Esophagus muscularis mucosa (tissue), 4 donors: ENCODE measurements at regions not wholly inside any gene's neighbourhood (a gene's known extent, or its start where the extent isn't known, plus 50 kb on each side); places are given as distances from the start of the nearest gene placed in this dataset.
A peak's percentile ranks its signal among the peaks of the same experiment; 100 is the strongest.

Experiments
- DNase-seq: peaks from one replicate; pipeline ENCODE4 v3.0.0-alpha.2; 2017; ENCODE audit errors: extremely low spot score
- H3K27ac ChIP-seq, 4 donors: fragments of 200-600 bp; sonication (generic); replicated peaks in 1 of 4; 1 replicate in 3 of 4; 2 replicates in 1 of 4; pipeline ENCODE4 v1.5.1; 2016 to 2019; ENCODE audit warnings: mild to moderate bottlenecking in 1 of 4
- H3K27me3 ChIP-seq, 4 donors: fragments of 200-600 bp; sonication (generic); one replicate each; pipeline versions ENCODE4 v1.5.1 to v1.6.0; 2016 to 2019
- H3K36me3 ChIP-seq, 4 donors: fragments of 200-600 bp; sonication (generic); one replicate each; pipeline ENCODE4 v1.5.1; 2016 to 2019
- H3K4me1 ChIP-seq, 4 donors: fragments of 200-600 bp; sonication (generic); one replicate each; pipeline ENCODE4 v1.5.1; 2016 to 2019
- H3K4me3 ChIP-seq, 4 donors: fragments of 200-600 bp; sonication (generic); 1 replicate in 2 of 4; 2 replicates in 2 of 4; pipeline ENCODE4 v1.5.1; 2016 to 2019; ENCODE audit warnings: mild to moderate bottlenecking in 4 of 4, moderate library complexity in 1 of 4
- H3K9me3 ChIP-seq, 4 donors: fragments of 200-600 bp; sonication (generic); 1 replicate in 3 of 4; 2 replicates in 1 of 4; pipeline ENCODE4 v1.5.1; 2016 to 2019
- CTCF ChIP-seq, 3 experiments: fragments of 200-600 bp in 2 of 3; fragments of 450-650 bp in 1 of 3; sonication (generic) in 2 of 3; IDR thresholded peaks; one replicate each; pipeline ENCODE4 v1.5.1; 2017 to 2019; ENCODE audit warnings: antibody characterized with exemption in 3 of 3, mild to moderate bottlenecking in 2 of 3, moderate library complexity in 1 of 3
- EP300 ChIP-seq: sonication (generic); formaldehyde crosslinking; IDR thresholded peaks from one replicate; pipeline ENCODE4 v1.6.1; 2017; ENCODE audit warnings: antibody characterized with exemption
- POLR2A ChIP-seq: fragments of 450-650 bp; IDR thresholded peaks from one replicate; pipeline ENCODE4 v1.6.1; 2017; ENCODE audit warnings: antibody characterized with exemption, moderate library complexity, mild to moderate bottlenecking, low read depth
- POLR2AphosphoS5 ChIP-seq, 2 donors: sonication (generic); formaldehyde crosslinking; IDR thresholded peaks; one replicate each; pipeline ENCODE4 v1.6.1; 2017; ENCODE audit warnings: antibody characterized with exemption in 2 of 2
- WGBS: methylation state at CpG from one replicate; pipeline ENCODE4 v1.1.5; 2018; 5-methylcytosine and 5-hydroxymethylcytosine counted together
- intact Hi-C: fragments of 100-400 bp; cut with DNase I; formaldehyde crosslinking; loops from one replicate; pipeline ENCODE4 v1.15.1; 2023

DNA sequence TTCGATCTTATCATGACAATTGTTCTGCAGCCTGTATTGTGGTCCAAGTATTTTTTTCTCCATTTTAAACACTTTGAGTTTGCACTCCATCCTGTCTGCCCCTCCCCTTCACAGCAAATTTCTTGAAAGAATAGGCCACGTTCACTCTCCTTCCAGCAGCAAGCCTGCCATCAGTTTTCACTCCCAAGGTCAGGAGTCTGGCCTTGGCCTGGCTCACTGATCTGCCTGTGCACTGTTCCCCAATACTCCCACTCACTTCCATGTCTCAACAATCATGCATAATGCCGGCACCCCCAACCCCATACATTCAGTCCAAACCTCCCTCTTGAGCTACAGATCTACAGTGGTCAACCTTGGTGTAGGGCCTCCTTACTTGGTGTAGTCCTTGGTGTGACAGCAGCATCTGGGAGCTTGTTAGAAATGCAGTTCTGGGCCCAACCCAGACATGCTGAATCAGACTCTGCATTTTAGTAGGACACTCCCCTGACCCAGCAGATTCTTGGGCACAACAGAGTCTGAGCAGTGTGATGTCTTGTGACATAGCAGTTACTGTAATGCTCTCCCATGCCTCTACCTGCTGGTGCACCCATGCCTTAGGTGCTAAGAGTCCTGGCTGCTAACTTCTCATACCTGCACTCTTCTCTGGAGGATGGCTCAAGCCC is 58.3 kb upstream of the XCR1 start:
- Histone ChIP-seq H3K27ac (no peak overlapping the region), H3K27me3 (no peaks in the 10 kb centered on the region), H3K4me1 (peaks cover 0 to 9% (median 3%) of the 10 kb centered on the region in 4 donors), H3K36me3 (no peaks in the 10 kb centered on the region), H3K9me3 (no peaks in the 10 kb centered on the region), H3K4me3 (no peak overlapping the region)
- peak; percentile 90 for DNase-seq
- intact Hi-C loops = loop anchor here (10.0 kb wide), 1 partner anchor 289 kb away; the partner anchor contains the start of gene CCR5
- 63% methylated on average over 3 of the region's 3 CpGs for WGBS
- TF ChIP-seq CTCF (IDR thresholded peaks at IDR 0.05) (no peak), EP300 (no peak), POLR2AphosphoS5 (IDR thresholded peaks at IDR 0.05) (no peak)

- no peak for TF ChIP-seq POLR2AphosphoS5 (IDR thresholded peaks at IDR 0.05)
- TF ChIP-seq EP300 = no peak
- no peak for TF ChIP-seq CTCF (IDR thresholded peaks at IDR 0.05)
- peaks cover 0 to 2% (median 0%) of the 10 kb centered on the region in 4 donors for H3K4me1 ChIP-seq
- no peak for DNase-seq
- intact Hi-C loops = loop anchor here (10.0 kb wide), 1 partner anchor 291 kb away; the partner anchor contains the start of gene CCR5
- H3K27ac ChIP-seq = no peak overlapping the region
- H3K27me3 ChIP-seq = no peaks in the 10 kb centered on the region
- no peaks in the 10 kb centered on the region for H3K36me3 ChIP-seq
- 88% methylated on average over 1 of the region's 1 CpG for WGBS
- no peak overlapping the region for H3K4me3 ChIP-seq
- no peaks in the 10 kb centered on the region for H3K9me3 ChIP-seq
Observed at GRCh38 chr3:46083956-46084355, 56.7 kb upstream of the XCR1 start.

- H3K27me3 ChIP-seq = no peaks in the 10 kb centered on the region
- intact Hi-C loops = loop anchor here (10.0 kb wide), 1 partner anchor 292 kb away; the partner anchor contains the start of gene CCR5
- H3K36me3 ChIP-seq = no peaks in the 10 kb centered on the region
- WGBS = 94% methylated on average over 1 of the region's 1 CpG
- no peak overlapping the region for H3K4me3 ChIP-seq
- TF ChIP-seq POLR2A (no peak), POLR2AphosphoS5 (IDR thresholded peaks at IDR 0.05) (no peak), CTCF (IDR thresholded peaks at IDR 0.05) (no peak), EP300 (no peak)
- H3K27ac ChIP-seq = no peak overlapping the region
- DNase-seq = peak; percentile 70
- no peaks in the 10 kb centered on the region for H3K9me3 ChIP-seq
- peaks cover 0 to 4% (median 2%) of the 10 kb centered on the region in 4 donors for H3K4me1 ChIP-seq
Observed at GRCh38 chr3:46082849-46083248, 55.6 kb upstream of the XCR1 start.

GRCh38 chr3:46082021-46082420 is 54.7 kb upstream of the XCR1 start:
- no peak for DNase-seq
- 88% methylated on average over 2 of the region's 2 CpGs for WGBS
- Histone ChIP-seq H3K9me3 (no peaks in the 10 kb centered on the region), H3K36me3 (no peaks in the 10 kb centered on the region), H3K27me3 (no peaks in the 10 kb centered on the region), H3K27ac (no peak overlapping the region), H3K4me1 (peaks cover 0 to 4% (median 2%) of the 10 kb centered on the region in 4 donors), H3K4me3 (no peak overlapping the region)
- TF ChIP-seq POLR2AphosphoS5 (IDR thresholded peaks at IDR 0.05) = no peak
- TF ChIP-seq POLR2A = no peak
- no peak for TF ChIP-seq EP300
- no peak for TF ChIP-seq CTCF (IDR thresholded peaks at IDR 0.05)
- intact Hi-C loops = loop anchor here (10.0 kb wide), 1 partner anchor 293 kb away; the partner anchor contains the start of gene CCR5
